ENCODE measurements at regions not wholly inside any gene's neighbourhood (a gene's known extent, or its start where the extent isn't known, plus 50 kb on each side); places are given as distances from the start of the nearest gene placed in this dataset.

DNA sequence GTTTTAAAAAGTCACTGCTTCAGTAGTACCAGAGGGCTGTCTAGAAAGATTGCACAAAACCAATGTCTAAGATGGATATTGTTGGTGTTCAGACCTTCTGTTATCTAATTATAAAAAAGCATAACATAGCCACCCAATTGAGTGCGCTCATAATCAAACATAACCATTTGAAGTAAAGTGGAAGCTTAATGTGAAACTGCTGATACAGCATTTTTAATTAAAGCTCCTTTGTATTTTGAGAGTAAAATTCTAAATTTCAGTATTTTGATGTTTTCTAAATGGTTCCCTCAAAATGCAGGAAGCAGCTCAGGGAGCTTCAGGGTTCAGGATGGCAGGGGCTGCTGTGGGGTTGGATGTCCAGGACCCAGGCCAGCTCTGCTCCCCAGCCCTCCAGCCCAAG, 291.8 kb upstream of the ZFP64 start:
- ATAC-seq (ENCODE audit: low read depth), result no peak
- no peaks in the 10 kb centered on the region for H3K4me1 Mint-ChIP-seq
- no peak overlapping the region for H3K27ac Mint-ChIP-seq
- H3K27me3 Mint-ChIP-seq, result peaks cover 3% of the 10 kb centered on the region
- H3K9me3 Mint-ChIP-seq, result peaks cover 1% of the 10 kb centered on the region
- no peak overlapping the region for H3K4me3 Mint-ChIP-seq
- DNase-seq (ENCODE audit: low spot score in 2 of 2), result no peak
- H3K36me3 Mint-ChIP-seq, result no peaks in the 10 kb centered on the region

DNA sequence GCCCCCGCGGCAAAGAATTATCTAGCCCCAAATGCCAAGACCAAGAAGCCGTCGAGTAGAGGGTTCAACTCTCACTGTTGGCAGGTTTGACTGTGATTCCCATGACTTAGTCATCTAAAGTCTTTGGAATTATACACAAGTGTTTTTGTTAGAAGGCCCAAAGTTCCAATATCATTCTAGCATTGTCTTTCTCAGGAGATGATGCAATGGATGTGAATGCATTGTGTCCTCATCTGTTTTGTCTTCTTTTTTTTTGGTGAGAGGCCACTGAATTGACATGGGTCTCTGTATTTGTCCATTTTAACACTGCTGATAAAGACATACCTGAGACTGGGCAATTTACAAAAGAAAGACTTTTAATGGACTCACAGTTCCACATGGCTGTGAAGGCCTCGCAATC, 290.5 kb upstream of the ZFP64 start:
- H3K4me1 Mint-ChIP-seq, result no peaks in the 10 kb centered on the region
- peaks cover 1% of the 10 kb centered on the region for H3K9me3 Mint-ChIP-seq
- H3K27ac Mint-ChIP-seq, result no peak overlapping the region
- DNase-seq (ENCODE audit: low spot score in 2 of 2) (no peak), ATAC-seq (ENCODE audit: low read depth) (no peak)
- H3K27me3 Mint-ChIP-seq, result peaks cover 3% of the 10 kb centered on the region
- no peak overlapping the region for H3K4me3 Mint-ChIP-seq
- no peaks in the 10 kb centered on the region for H3K36me3 Mint-ChIP-seq

DNA sequence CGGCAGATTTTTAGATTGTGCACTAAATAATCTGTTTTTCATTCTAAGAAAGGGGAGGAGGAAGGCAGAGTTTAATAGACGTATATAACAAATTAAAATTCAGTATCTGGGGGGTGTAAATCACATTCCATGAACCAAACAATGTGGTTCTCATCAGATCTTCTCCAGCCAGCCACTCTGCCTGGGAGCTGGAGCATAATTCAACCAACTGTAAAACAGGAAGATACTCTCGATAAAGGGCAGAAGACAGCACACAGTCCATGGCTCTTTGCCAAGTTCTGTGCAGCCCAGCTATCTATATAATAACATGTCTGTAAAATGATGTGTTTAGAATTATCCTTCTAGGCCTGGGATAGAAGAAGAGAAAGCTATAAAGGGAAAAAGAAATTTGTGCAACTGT, 289.9 kb upstream of the ZFP64 start:
- no peak overlapping the region for H3K27ac Mint-ChIP-seq
- no peak for ATAC-seq (ENCODE audit: low read depth)
- DNase-seq (ENCODE audit: low spot score in 2 of 2), result no peak
- H3K9me3 Mint-ChIP-seq, result peaks cover 1% of the 10 kb centered on the region
- H3K4me3 Mint-ChIP-seq, result no peak overlapping the region
- H3K27me3 Mint-ChIP-seq, result peaks cover 5% of the 10 kb centered on the region
- no peaks in the 10 kb centered on the region for H3K4me1 Mint-ChIP-seq
- no peaks in the 10 kb centered on the region for H3K36me3 Mint-ChIP-seq

DNA sequence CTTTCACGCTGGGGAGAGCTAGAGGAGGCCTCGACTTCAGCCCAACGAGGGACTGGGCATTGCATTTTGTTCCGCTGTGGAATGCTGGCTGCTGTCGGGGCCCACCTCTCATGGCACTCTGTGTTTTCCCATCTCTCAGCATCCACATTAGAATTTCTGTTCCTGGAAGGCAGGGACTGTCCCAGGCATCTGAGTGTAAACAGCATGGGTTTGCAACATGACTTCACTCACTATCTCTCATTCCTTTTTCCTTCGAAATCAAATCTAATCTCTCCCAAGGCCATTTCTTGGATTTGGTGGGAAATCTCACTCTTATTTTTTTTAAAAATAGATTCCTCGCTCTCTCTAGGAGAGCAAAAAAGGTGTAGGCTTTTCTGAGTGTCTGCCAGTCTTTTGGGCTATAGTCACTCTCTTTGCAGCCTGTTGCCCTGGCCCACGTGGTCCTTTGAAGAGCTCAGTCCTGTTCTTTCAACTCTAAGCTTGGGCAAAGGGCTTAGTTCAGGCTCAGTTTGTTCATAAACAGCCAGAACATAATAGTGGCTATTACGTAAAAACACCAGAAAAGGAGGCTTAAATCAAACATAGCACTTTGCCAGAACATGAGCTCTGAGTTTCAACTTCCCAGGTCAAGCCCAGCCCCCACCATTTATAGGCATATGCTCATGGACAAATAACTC, 284.6 kb upstream of the ZFP64 start:
- no peak for ATAC-seq (ENCODE audit: low read depth)
- H3K9me3 Mint-ChIP-seq, result peaks cover 1% of the 10 kb centered on the region
- H3K4me3 Mint-ChIP-seq, result no peak overlapping the region
- DNase-seq (ENCODE audit: low spot score in 2 of 2), result no peak
- H3K27me3 Mint-ChIP-seq, result peaks cover 2% of the 10 kb centered on the region
- no peaks in the 10 kb centered on the region for H3K36me3 Mint-ChIP-seq
- H3K27ac Mint-ChIP-seq, result no peak overlapping the region
- H3K4me1 Mint-ChIP-seq, result no peaks in the 10 kb centered on the region

DNA sequence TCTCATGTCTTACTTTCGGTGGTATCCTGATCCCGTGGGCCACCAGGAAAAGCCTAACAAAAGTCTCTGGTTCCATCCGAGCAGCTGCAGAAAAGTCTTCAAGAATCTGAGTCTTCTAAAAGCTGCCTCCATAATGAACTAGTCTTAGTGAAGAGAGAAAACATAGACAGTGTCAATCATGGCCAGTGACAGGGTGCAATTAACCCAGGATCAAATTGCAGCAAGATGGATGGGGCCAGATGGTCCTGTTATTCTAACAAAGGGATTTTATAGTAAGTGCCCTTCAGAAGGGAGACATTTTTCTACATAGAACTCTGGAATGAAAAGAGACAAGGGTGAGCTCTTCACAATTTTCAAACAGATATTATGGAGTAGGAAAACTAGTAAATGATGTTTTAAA, 281.6 kb upstream of the ZFP64 start:
- H3K27ac Mint-ChIP-seq, result no peak overlapping the region
- ATAC-seq (ENCODE audit: low read depth) (no peak), DNase-seq (ENCODE audit: low spot score in 2 of 2) (no peak)
- no peak overlapping the region for H3K4me3 Mint-ChIP-seq
- no peaks in the 10 kb centered on the region for H3K4me1 Mint-ChIP-seq
- no peaks in the 10 kb centered on the region for H3K9me3 Mint-ChIP-seq
- no peaks in the 10 kb centered on the region for H3K36me3 Mint-ChIP-seq
- peaks cover 3% of the 10 kb centered on the region for H3K27me3 Mint-ChIP-seq

DNA sequence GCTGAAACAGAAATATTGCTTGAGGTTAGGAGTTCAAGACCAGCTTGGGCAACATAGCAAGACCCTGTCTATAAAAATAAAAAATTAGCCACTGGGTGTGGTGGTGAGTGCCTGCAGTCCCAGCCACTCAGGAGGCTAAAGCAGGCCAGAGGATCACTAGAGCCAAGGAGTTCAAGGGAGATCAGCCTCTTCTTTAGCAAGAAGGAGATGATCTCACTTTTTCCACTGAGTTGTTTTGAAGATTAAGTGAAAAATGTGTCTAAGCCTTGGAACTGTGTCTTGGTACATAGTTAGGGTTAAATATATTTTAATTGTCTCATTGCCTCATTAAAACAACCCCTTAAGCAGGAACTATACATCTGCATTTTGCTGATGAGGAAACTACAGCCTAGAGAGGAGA, 279.0 kb upstream of the ZFP64 start:
- no peak for ATAC-seq (ENCODE audit: low read depth)
- Mint-ChIP-seq H3K4me3 (no peak overlapping the region), H3K27ac (no peak overlapping the region), H3K27me3 (peaks cover 2% of the 10 kb centered on the region), H3K9me3 (no peaks in the 10 kb centered on the region), H3K36me3 (no peaks in the 10 kb centered on the region), H3K4me1 (no peaks in the 10 kb centered on the region)
- DNase-seq (ENCODE audit: low spot score in 2 of 2), result no peak

DNA sequence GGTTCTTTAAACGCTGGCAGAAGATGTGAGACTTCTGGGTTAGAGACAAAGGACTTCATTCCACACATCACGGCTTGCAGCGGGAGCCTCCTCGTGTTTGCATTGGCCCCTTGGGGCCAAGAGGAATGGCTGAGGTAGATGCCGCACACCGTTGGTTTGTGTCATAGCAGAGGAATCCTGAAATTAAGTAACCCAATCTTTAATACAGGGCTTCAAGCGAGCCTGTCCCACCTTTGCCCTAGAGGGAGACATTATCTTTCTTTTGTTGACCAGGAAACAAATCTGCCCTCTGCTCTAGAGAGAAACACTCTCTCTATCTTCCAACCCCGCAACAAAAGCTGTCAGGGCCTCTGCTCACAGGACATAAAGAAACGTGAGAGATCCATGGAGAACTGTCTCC, 277.5 kb upstream of the ZFP64 start:
- DNase-seq (ENCODE audit: low spot score in 2 of 2), result no peak
- ATAC-seq (ENCODE audit: low read depth), result no peak

DNA sequence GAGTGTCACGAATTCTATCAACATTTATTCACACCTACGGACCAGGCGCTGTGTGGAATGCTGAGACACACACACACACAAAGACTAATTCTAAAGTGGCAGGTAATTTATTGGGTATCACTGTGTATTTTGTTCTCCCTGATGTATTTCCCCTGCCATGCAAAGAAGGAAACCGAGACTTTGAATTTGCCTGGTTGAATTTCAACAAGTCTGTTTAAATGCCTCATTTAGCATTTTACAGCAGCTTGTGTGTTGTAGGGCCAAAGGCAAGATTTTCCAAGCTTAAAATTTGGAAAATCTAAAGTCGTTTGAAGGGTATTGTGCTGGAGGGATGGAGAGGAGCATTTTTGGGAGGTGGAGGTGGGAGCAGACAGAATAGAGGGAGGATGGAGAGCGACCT, 274.4 kb upstream of the ZFP64 start:
- Mint-ChIP-seq H3K4me1 (no peaks in the 10 kb centered on the region), H3K4me3 (no peak overlapping the region), H3K27ac (no peak overlapping the region), H3K36me3 (no peaks in the 10 kb centered on the region), H3K9me3 (no peaks in the 10 kb centered on the region), H3K27me3 (peaks cover 5% of the 10 kb centered on the region)
- ATAC-seq (ENCODE audit: low read depth), result no peak
- no peak for DNase-seq (ENCODE audit: low spot score in 2 of 2)

More for the DNA sequence above, 277.5 kb upstream of the ZFP64 start:
- no peak overlapping the region for H3K4me3 Mint-ChIP-seq
- H3K27me3 Mint-ChIP-seq, result peaks cover 3% of the 10 kb centered on the region
- no peaks in the 10 kb centered on the region for H3K36me3 Mint-ChIP-seq
- no peaks in the 10 kb centered on the region for H3K9me3 Mint-ChIP-seq
- H3K27ac Mint-ChIP-seq, result no peak overlapping the region
- no peaks in the 10 kb centered on the region for H3K4me1 Mint-ChIP-seq

DNA sequence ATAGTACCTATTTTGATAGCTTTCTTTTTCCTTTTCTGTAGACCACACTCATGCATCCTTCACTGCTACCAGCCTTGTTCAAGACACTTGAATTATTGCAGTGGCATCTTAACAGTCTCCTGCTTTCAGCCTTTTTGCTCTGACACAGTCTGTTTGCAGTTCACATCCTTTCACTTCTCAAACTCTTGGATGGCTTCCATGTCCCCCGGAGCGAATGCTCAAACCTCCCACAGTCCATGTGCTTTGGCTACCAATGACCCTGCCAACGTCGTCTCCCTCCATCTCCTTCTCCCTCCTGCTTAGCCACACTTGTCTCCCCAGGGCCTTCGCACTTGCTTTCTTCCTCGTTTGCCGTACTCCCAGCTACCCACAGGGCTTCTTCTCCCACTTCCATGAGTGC, 270.0 kb upstream of the ZFP64 start:
- H3K27ac Mint-ChIP-seq, result no peak overlapping the region
- ATAC-seq (ENCODE audit: low read depth) (no peak), DNase-seq (ENCODE audit: low spot score in 2 of 2) (no peak)
- H3K36me3 Mint-ChIP-seq, result no peaks in the 10 kb centered on the region
- no peaks in the 10 kb centered on the region for H3K4me1 Mint-ChIP-seq
- peaks cover 4% of the 10 kb centered on the region for H3K27me3 Mint-ChIP-seq
- peaks cover 3% of the 10 kb centered on the region for H3K9me3 Mint-ChIP-seq
- no peak overlapping the region for H3K4me3 Mint-ChIP-seq

DNA sequence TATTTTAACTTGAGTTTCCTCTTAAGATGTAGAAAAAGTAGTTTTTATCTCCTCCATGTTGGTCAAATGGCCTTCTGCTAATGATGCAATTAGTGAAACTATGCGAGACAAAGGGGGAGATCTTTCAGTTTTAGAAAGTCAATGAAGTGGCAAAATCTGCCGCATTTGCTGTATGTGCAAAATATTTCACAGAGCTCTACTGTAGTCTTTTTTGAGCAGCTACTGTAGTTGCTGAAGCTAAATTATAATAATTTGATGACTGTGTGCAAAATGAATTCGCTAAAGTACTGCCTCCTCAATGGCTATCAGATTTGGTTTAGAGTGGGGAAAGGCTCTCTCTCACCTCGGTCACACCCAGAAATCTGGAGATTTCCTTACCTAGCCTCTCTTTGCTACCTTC, 267.6 kb upstream of the ZFP64 start:
- no peak overlapping the region for H3K27ac Mint-ChIP-seq
- ATAC-seq (ENCODE audit: low read depth) (no peak), DNase-seq (ENCODE audit: low spot score in 2 of 2) (no peak)
- peaks cover 2% of the 10 kb centered on the region for H3K27me3 Mint-ChIP-seq
- H3K9me3 Mint-ChIP-seq, result peaks cover 3% of the 10 kb centered on the region
- H3K4me3 Mint-ChIP-seq, result no peak overlapping the region
- H3K4me1 Mint-ChIP-seq, result no peaks in the 10 kb centered on the region
- no peaks in the 10 kb centered on the region for H3K36me3 Mint-ChIP-seq

DNA sequence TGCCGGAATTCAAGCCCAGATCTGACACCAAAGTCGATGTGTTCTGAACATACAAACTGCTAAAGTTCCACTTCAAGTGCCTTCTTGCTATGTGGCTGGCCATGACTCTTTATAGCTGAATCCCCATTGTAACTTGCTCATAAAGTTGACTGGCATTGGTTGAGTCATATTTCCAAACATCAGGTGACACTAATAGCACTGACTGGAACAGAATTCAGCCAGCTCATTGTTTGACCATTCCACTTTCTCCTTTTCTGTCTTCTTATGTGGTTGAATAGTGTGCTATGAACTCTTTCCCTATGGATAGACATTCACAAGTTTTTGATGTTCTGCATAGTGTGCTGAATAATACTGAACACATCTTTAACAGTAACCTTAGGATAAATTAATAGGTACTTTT, 266.2 kb upstream of the ZFP64 start:
- H3K4me3 Mint-ChIP-seq, result no peak overlapping the region
- H3K9me3 Mint-ChIP-seq, result peaks cover 3% of the 10 kb centered on the region
- no peak for ATAC-seq (ENCODE audit: low read depth)
- DNase-seq (ENCODE audit: low spot score in 2 of 2), result no peak
- no peak overlapping the region for H3K27ac Mint-ChIP-seq
- no peaks in the 10 kb centered on the region for H3K36me3 Mint-ChIP-seq
- peaks cover 3% of the 10 kb centered on the region for H3K27me3 Mint-ChIP-seq
- no peaks in the 10 kb centered on the region for H3K4me1 Mint-ChIP-seq

DNA sequence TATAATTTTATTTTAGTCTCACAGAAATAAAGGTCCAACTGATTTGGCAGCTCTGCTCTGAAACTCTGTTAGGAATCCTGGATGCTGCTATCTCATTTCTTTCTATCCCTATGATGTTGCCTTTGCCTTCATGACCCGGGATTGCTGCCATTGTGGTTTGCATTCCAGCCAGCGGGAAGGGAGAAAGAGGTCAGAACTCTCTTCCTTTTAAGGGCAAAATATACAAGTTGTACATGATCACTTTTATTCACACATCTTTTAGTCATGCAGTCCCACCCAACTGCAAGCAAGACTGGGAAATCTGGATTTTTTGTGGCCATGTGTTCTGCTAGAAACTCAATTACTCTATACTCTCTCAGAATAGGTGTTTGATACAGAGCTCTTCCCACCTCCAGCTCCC, 263.1 kb upstream of the ZFP64 start:
- DNase-seq (ENCODE audit: low spot score in 2 of 2) (no peak), ATAC-seq (ENCODE audit: low read depth) (no peak)
- no peaks in the 10 kb centered on the region for H3K36me3 Mint-ChIP-seq
- H3K4me3 Mint-ChIP-seq, result no peak overlapping the region
- peaks cover 1% of the 10 kb centered on the region for H3K27me3 Mint-ChIP-seq
- H3K9me3 Mint-ChIP-seq, result peaks cover 1% of the 10 kb centered on the region
- no peaks in the 10 kb centered on the region for H3K4me1 Mint-ChIP-seq
- H3K27ac Mint-ChIP-seq, result no peak overlapping the region

DNA sequence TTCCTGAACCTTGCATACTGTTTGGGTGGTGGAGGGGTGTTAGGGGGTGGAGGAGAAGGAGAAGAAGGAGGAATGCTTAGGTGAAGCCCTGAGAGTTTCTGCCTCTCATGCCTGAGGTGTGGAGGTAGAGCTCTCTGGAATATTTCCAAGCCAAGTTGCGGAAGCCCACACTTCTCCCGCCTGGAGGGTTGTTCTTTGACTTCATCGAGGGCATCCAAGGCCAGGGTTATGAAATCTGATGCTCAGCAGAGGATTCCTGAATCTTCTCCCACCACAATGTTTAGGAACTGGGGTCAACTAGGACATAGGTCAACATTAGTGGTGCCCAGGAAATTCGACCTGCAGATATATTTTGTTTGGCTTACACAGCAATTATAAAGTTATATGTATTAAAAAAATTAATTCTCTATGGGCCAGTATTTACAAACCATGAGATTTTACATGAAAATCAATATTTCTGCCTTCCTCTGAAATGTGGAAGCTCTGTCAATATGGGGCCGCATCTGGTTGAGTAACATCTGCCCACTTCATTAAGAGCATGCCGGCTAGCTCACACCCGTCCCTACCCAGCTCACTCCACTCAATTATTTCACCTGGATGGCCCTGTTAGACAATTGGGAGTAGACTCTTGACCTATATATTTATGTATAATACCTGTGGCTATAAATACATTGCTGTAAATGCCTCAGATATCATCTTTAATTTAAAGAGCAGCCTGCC, 257.1 kb upstream of the ZFP64 start:
- Mint-ChIP-seq H3K27ac (no peak overlapping the region), H3K9me3 (no peaks in the 10 kb centered on the region), H3K4me1 (no peaks in the 10 kb centered on the region), H3K27me3 (peaks cover 1% of the 10 kb centered on the region), H3K4me3 (no peak overlapping the region), H3K36me3 (no peaks in the 10 kb centered on the region)
- ATAC-seq (ENCODE audit: low read depth) (no peak), DNase-seq (ENCODE audit: low spot score in 2 of 2) (no peak)

DNA sequence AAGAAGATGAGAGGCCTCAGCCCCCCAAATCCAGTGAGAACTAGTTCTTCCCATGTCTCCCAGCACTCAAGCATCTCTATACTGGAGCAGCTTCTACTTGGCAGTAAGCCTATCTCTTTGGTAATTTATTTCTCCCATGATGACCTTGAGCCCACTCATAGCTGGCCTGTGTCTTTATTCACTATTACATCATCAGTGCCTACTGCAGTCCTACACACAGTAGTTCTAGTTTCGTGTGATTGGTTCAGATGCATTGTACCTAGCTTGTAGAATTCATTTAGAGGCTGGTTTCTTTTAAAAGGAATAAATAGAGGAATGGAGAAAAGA, 255.6 kb upstream of the ZFP64 start:
- H3K4me1 Mint-ChIP-seq, result no peaks in the 10 kb centered on the region
- no peaks in the 10 kb centered on the region for H3K36me3 Mint-ChIP-seq
- no peaks in the 10 kb centered on the region for H3K9me3 Mint-ChIP-seq
- no peak overlapping the region for H3K27ac Mint-ChIP-seq
- no peak overlapping the region for H3K4me3 Mint-ChIP-seq
- DNase-seq (ENCODE audit: low spot score in 2 of 2), result no peak
- ATAC-seq (ENCODE audit: low read depth), result no peak
- no peaks in the 10 kb centered on the region for H3K27me3 Mint-ChIP-seq
